ENCODE measurements at regions not wholly inside any gene's neighbourhood (a gene's known extent, or its start where the extent isn't known, plus 50 kb on each side); places are given as distances from the start of the nearest gene placed in this dataset.

GRCh38 chrX:112377481-112377880, 294.9 kb upstream of the TRPC5 start:
- ChIA-PET CTCF (no interaction called here), POLR2A (ENCODE audit: low non-redundant PET) (no interaction called here)
- no peak overlapping the region for H3K27ac ChIP-seq
- TF ChIP-seq CTCF (conservative IDR thresholded peaks at IDR 0.05; ENCODE audit: low read depth), result no peak
- no peak for DNase-seq (ENCODE audit: low spot score)

- H3K27ac ChIP-seq, result no peak overlapping the region
- CTCF ChIA-PET, result no interaction called here
- POLR2A ChIA-PET (ENCODE audit: low non-redundant PET), result no interaction called here
- DNase-seq (ENCODE audit: low spot score), result no peak
- TF ChIP-seq CTCF (conservative IDR thresholded peaks at IDR 0.05; ENCODE audit: low read depth), result no peak
Measured at GRCh38 chrX:112368371-112368770, 285.8 kb upstream of the TRPC5 start.

- ChIA-PET POLR2A (ENCODE audit: low non-redundant PET) (no interaction called here), CTCF (no interaction called here)
- no peak for TF ChIP-seq CTCF (conservative IDR thresholded peaks at IDR 0.05; ENCODE audit: low read depth)
- DNase-seq (ENCODE audit: low spot score), result no peak
- H3K27ac ChIP-seq, result no peak overlapping the region
Measured at GRCh38 chrX:112367065-112367464, 284.5 kb upstream of the TRPC5 start.

- TF ChIP-seq CTCF (conservative IDR thresholded peaks at IDR 0.05; ENCODE audit: low read depth), result no peak
- CTCF ChIA-PET, result no interaction called here
- H3K27ac ChIP-seq, result no peak overlapping the region
- POLR2A ChIA-PET (ENCODE audit: low non-redundant PET), result no interaction called here
- DNase-seq (ENCODE audit: low spot score), result no peak
Measured at GRCh38 chrX:112359906-112360305, 277.3 kb upstream of the TRPC5 start.

GRCh38 chrX:112355931-112356330, 273.4 kb upstream of the TRPC5 start:
- no peak for TF ChIP-seq CTCF (conservative IDR thresholded peaks at IDR 0.05; ENCODE audit: low read depth)
- DNase-seq (ENCODE audit: low spot score), result no peak
- POLR2A ChIA-PET (ENCODE audit: low non-redundant PET), result no interaction called here
- CTCF ChIA-PET, result no interaction called here
- H3K27ac ChIP-seq, result no peak overlapping the region

- DNase-seq (ENCODE audit: low spot score), result peak; percentile 1
- no peak overlapping the region for H3K27ac ChIP-seq
- no peak for TF ChIP-seq CTCF (conservative IDR thresholded peaks at IDR 0.05; ENCODE audit: low read depth)
- ChIA-PET POLR2A (ENCODE audit: low non-redundant PET) (no interaction called here), CTCF (no interaction called here)
Measured at GRCh38 chrX:112341598-112341997, 259.0 kb upstream of the TRPC5 start.

- CTCF ChIA-PET, result no interaction called here
- POLR2A ChIA-PET (ENCODE audit: low non-redundant PET), result no interaction called here
- DNase-seq (ENCODE audit: low spot score), result no peak
- no peak overlapping the region for H3K27ac ChIP-seq
- TF ChIP-seq CTCF (conservative IDR thresholded peaks at IDR 0.05; ENCODE audit: low read depth), result no peak
Measured at GRCh38 chrX:112313201-112313600, 230.6 kb upstream of the TRPC5 start.

Data from RWPE1 (cell line).